K562 (cell line): ENCODE measurements at regions not wholly inside any gene's neighbourhood (a gene's known extent, or its start where the extent isn't known, plus 50 kb on each side); places are given as distances from the start of the nearest gene placed in this dataset.

Source experiments
- ATAC-seq: fragments of 200-7000 bp; cut with Tn5 transposase; 3 replicates; pipeline ENCODE4 v1.9.1; 2020; ENCODE audit warnings: moderate library complexity
- BruUV-seq: library from RNA; stranded (reverse); fragments of 400-500 nt; replicated peaks from 2 replicates; lab custom pipeline; 2021; lab: Mats Ljungman, UMichigan
- CTCF ChIA-PET: fragments of 300-600 bp; formaldehyde crosslinking; extraction: SDS; loops from one replicate; lab custom pipeline; 2021; ENCODE audit warnings: low intra/inter-chr PET ratio; lab: Yijun Ruan, JAX
- POLR2A ChIA-PET: fragments of 300-600, 350-650 bp; sonication (Branson Sonifier 250); formaldehyde crosslinking; extraction: SDS; loops from one replicate; lab custom pipeline; 2021; ENCODE audit warnings: antibody characterized with exemption, inconsistent platforms; lab: Yijun Ruan, JAX
- DNase-seq, 4 experiments: peaks; one replicate each; pipeline versions ENCODE4 v3.0.0 to v3.0.0-alpha.2; 2011 to 2018; ENCODE audit warnings: low spot score in 3 of 4, mixed read lengths in 3 of 4; ENCODE audit errors: extremely low read depth in 1 of 4
- FAIRE-seq: peaks from 2 replicates; lab custom pipeline; 2011; peaks lifted over from hg19 to GRCh38; lab: Jason Lieb, UNC
- H2AFZ ChIP-seq: 2 replicates; pipeline ENCODE4 v1.6.0; 2011; ENCODE audit warnings: low read depth, low read length, control low read depth, inconsistent platforms
- H3K27ac ChIP-seq: fragments of 200-600 bp; 3 replicates; pipeline ENCODE4 v1.8.0; 2011; ENCODE audit warnings: low read depth, mild to moderate bottlenecking, control low read depth, inconsistent platforms, low read length, moderate library complexity, mixed read lengths; ENCODE audit errors: extremely low read depth
- H3K27me3 ChIP-seq, 2 experiments: fragments of 300-600 bp in 1 of 2; 2 replicates in 1 of 2; 3 replicates in 1 of 2; pipeline versions ENCODE4 v1.6.0 to v1.8.0; 2011; ENCODE audit warnings: inconsistent platforms in 2 of 2, low read length in 2 of 2, mild to moderate bottlenecking in 1 of 2, mixed read lengths in 1 of 2, moderate library complexity in 1 of 2; ENCODE audit not compliant: control insufficient read depth in 2 of 2, insufficient read depth in 2 of 2
- H3K36me3 ChIP-seq: fragments of 300-600 bp; 3 replicates; pipeline ENCODE4 v1.8.0; 2011; ENCODE audit warnings: mild to moderate bottlenecking, low read length, inconsistent platforms; ENCODE audit not compliant: control insufficient read depth, insufficient read depth
- H3K4me1 ChIP-seq, 2 experiments: fragments of 200-600 bp in 1 of 2; replicated peaks in 1 of 2; 2 replicates in 1 of 2; 3 replicates in 1 of 2; pipeline versions ENCODE4 v1.5.1 to v1.8.0; 2011; ENCODE audit warnings: inconsistent platforms in 2 of 2, low read length in 2 of 2, mild to moderate bottlenecking in 1 of 2, mixed read lengths in 1 of 2, moderate library complexity in 1 of 2; ENCODE audit not compliant: control insufficient read depth in 2 of 2, insufficient read depth in 2 of 2
- H3K4me2 ChIP-seq: 2 replicates; pipeline ENCODE4 v1.6.1; 2011; ENCODE audit warnings: low read length, control low read depth, inconsistent platforms, mixed read lengths; ENCODE audit not compliant: insufficient read depth
- H3K4me3 ChIP-seq: fragments of 200-600 bp; sonication (generic), shearing (Covaris generic); 2 replicates; pipeline ENCODE4 v1.5.1; 2016; ENCODE audit warnings: control low read depth, inconsistent platforms
- H3K79me2 ChIP-seq: fragments of 200-600 bp; 3 replicates; pipeline ENCODE4 v1.8.0; 2011; ENCODE audit warnings: low read length, inconsistent platforms; ENCODE audit not compliant: control insufficient read depth, insufficient read depth
- H3K9ac ChIP-seq, 2 experiments: 2 replicates each; pipeline versions ENCODE4 v1.6.0 to v1.6.1; 2011; ENCODE audit warnings: low read depth in 2 of 2, low read length in 2 of 2, control low read depth in 1 of 2, inconsistent platforms in 1 of 2, mild to moderate bottlenecking in 1 of 2, mixed read lengths in 1 of 2; ENCODE audit not compliant: insufficient read depth in 1 of 2
- H3K9me1 ChIP-seq: one replicate; pipeline ENCODE4 v1.6.0; 2011; ENCODE audit warnings: inconsistent platforms, mild to moderate bottlenecking, low read length, moderate library complexity; ENCODE audit not compliant: control insufficient read depth, insufficient read depth
- H3K9me3 ChIP-seq: replicated peaks from 2 replicates; pipeline ENCODE4 v1.5.1; 2011; ENCODE audit warnings: low read depth, low read length, inconsistent platforms; ENCODE audit not compliant: control insufficient read depth, insufficient read depth
- H4K20me1 ChIP-seq: replicated peaks from 2 replicates; pipeline ENCODE4 v1.6.1; 2011; ENCODE audit warnings: low read length, inconsistent platforms, mixed read lengths; ENCODE audit not compliant: control insufficient read depth, insufficient read depth
- FOS ChIP-seq: IDR thresholded peaks from 3 replicates; pipeline ENCODE4 v1.6.1; 2011; ENCODE audit not compliant: insufficient read length; ENCODE audit errors: extremely low read depth
- HNRNPH1 ChIP-seq: fragments of 200-400 bp; formaldehyde crosslinking; optimal IDR thresholded peaks from 2 replicates; pipeline ENCODE3; 2017; ENCODE audit warnings: low read depth, mild to moderate bottlenecking, low read length, moderate library complexity
- IRF1 ChIP-seq: sonication (generic); formaldehyde crosslinking; IDR thresholded peaks from 2 replicates; pipeline ENCODE4 v1.8.0; 2022; ENCODE audit warnings: missing genetic modification reagents, mild to moderate bottlenecking, borderline replicate concordance
- NRF1 ChIP-seq, 2 experiments: fragments of 450-650 bp; IDR thresholded peaks in 1 of 2; conservative IDR thresholded peaks in 1 of 2; 2 replicates each; pipeline ENCODE4 v1.6.1; 2014; ENCODE audit warnings: mild to moderate bottlenecking in 2 of 2
- PHF8 ChIP-seq: fragments of 200-600 bp; sonication (generic); IDR thresholded peaks from 2 replicates; pipeline ENCODE4 v1.6.1; 2012; ENCODE audit warnings: mixed run types, mild to moderate bottlenecking, inconsistent platforms, low read length, moderate library complexity, borderline replicate concordance
- RERE ChIP-seq: sonication (generic); formaldehyde crosslinking; IDR thresholded peaks from 2 replicates; pipeline ENCODE4 v1.8.0; 2023; ENCODE audit warnings: missing genetic modification reagents, mild to moderate bottlenecking, borderline replicate concordance
- TAF7 ChIP-seq: fragments of 450-650 bp; IDR thresholded peaks from 2 replicates; pipeline ENCODE4 v1.6.1; 2016; ENCODE audit warnings: missing genetic modification characterization, missing compliant biosample characterization
- ZNF609 ChIP-seq: sonication (generic); formaldehyde crosslinking; IDR thresholded peaks from 2 replicates; pipeline ENCODE4 v1.8.1; 2023; ENCODE audit warnings: missing genetic modification reagents, mild to moderate bottlenecking, borderline replicate concordance
- ZNF780A ChIP-seq: fragments of 250-450 bp; sonication (Bioruptor Pico); IDR thresholded peaks from 2 replicates; pipeline ENCODE4 v1.5.0; 2021; ENCODE audit warnings: mild to moderate bottlenecking
- WGBS: fragments of 100-300 bp; shearing (Covaris generic); methylation state at CpG from one replicate; pipeline ENCODE4 v1.1.6; 2016; ENCODE audit warnings: low coverage, mixed read lengths; ENCODE audit not compliant: insufficient coverage; ENCODE audit errors: missing lambda C conversion rate; 5-methylcytosine and 5-hydroxymethylcytosine counted together
- in situ Hi-C: fragments of 300-500 bp; cut with MboI; formaldehyde crosslinking; loops from 4 replicates; pipeline ENCODE4 v1.15.0; 2018; ENCODE audit warnings: inconsistent platforms, mixed read lengths
- intact Hi-C: fragments of 100-400 bp; cut with micrococcal nuclease; formaldehyde crosslinking; loops from 2 replicates; pipeline ENCODE4 v1.14.2; 2022

GRCh38 chr2:120982598-120982997 lies 246.9 kb downstream of the GLI2 start:
- 1% methylated on average over 19 of the region's 20 CpGs for WGBS
- Histone ChIP-seq H3K9me3 (no peaks in the 10 kb centered on the region), H3K4me2 (no peak overlapping the region), H3K27me3 (peaks cover 3 to 58% of the 10 kb centered on the region in 2 experiments; a peak in 4 of 5 replicates), H3K27ac (no peak overlapping the region), H3K79me2 (no peaks in the 10 kb centered on the region), H3K4me1 (peaks cover 0 to 5% of the 10 kb centered on the region in 2 experiments; a peak in 1 of 5 replicates), H2AFZ (no peak overlapping the region), H3K4me3 (no peak overlapping the region), H3K36me3 (no peaks in the 10 kb centered on the region), H4K20me1 (peaks cover 13% of the 10 kb centered on the region; the same call in 1 of the 2 replicates), H3K9me1 (no peaks in the 10 kb centered on the region), H3K9ac (no peak overlapping the region)
- ChIA-PET POLR2A (no interaction called here), CTCF (no interaction called here)
- intact Hi-C loops (no loop called here), in situ Hi-C loops (no loop called here)
- ATAC-seq = no peak
- TF ChIP-seq FOS (no peak), PHF8 (no peak), TAF7 (tag) (no peak), ZNF780A (CRISPR knock-in tag) (no peak), ZNF609 (CRISPR knock-in tag) (no peak), IRF1 (CRISPR knock-in tag) (no peak), RERE (no peak), NRF1 (conservative IDR thresholded peaks at IDR 0.05 in 1 of 2, IDR thresholded peaks at IDR 0.05 in 1 of 2) (no peak), HNRNPH1 (no peak)
- no peak for FAIRE-seq
- DNase-seq = no peak
- no TSS peak for BruUV-seq
